A673 (cell line): ENCODE measurements at regions not wholly inside any gene's neighbourhood (a gene's known extent, or its start where the extent isn't known, plus 50 kb on each side); places are given as distances from the start of the nearest gene placed in this dataset.

Source experiments
- CTCF ChIP-seq: fragments of 300-800, 200-600 bp; sonication (generic); conservative IDR thresholded peaks from 2 replicates; pipeline ENCODE4 v1.5.1; 2017; ENCODE audit warnings: low read depth, mild to moderate bottlenecking, antibody characterized with exemption, low read length, moderate library complexity, mixed read lengths
- EZH2 ChIP-seq: fragments of 200-600 bp; sonication (generic); IDR thresholded peaks from 2 replicates; pipeline ENCODE4 v1.6.1; 2017; ENCODE audit warnings: borderline replicate concordance, low read depth, mild to moderate bottlenecking, mixed read lengths, antibody characterized with exemption, low read length; ENCODE audit not compliant: poor library complexity, severe bottlenecking

GRCh38 chr6:4413073-4413472 is 277.7 kb upstream of the ECI2 start:
- no peak for TF ChIP-seq CTCF
- no peak for TF ChIP-seq EZH2
